GM13977 (cell line): ENCODE measurements at regions not wholly inside any gene's neighbourhood (a gene's known extent, or its start where the extent isn't known, plus 50 kb on each side); places are given as distances from the start of the nearest gene placed in this dataset.

Experiments
- DNase-seq: peaks from one replicate; pipeline ENCODE4 v3.0.0; 2012; ENCODE audit warnings: low spot score
- CTCF ChIP-seq: IDR thresholded peaks from 2 replicates; pipeline ENCODE4 v1.5.1; 2012; ENCODE audit warnings: mild to moderate bottlenecking, control low read depth; ENCODE audit not compliant: insufficient read depth; ENCODE audit errors: extremely low read depth, missing control alignments
- in situ Hi-C: fragments of 300-500 bp; cut with MboI; formaldehyde crosslinking; loops from one replicate; pipeline ENCODE4 v1.12.0; 2022; ENCODE audit warnings: low sequenced_read_pairs, low pct_unique_long_range_greater_than_20kb, mixed read lengths, inconsistent platforms; ENCODE audit not compliant: unreplicated experiment

GRCh38 chr18:29588446-29589100, 1411.6 kb upstream of the CDH2 start:
- no peak for DNase-seq
- in situ Hi-C loops, result no loop called here
- no peak for TF ChIP-seq CTCF

- no peak for TF ChIP-seq CTCF
- in situ Hi-C loops, result no loop called here
- no peak for DNase-seq
These were observed 1409.3 kb upstream of the CDH2 start for GRCh38 chr18:29586210-29586609.

GRCh38 chr18:29560270-29560669, 1383.3 kb upstream of the CDH2 start:
- TF ChIP-seq CTCF, result no peak
- peak; percentile 5 for DNase-seq
- in situ Hi-C loops, result no loop called here

GRCh38 chr18:29556070-29556469, 1379.1 kb upstream of the CDH2 start:
- DNase-seq, result no peak
- in situ Hi-C loops, result no loop called here
- no peak for TF ChIP-seq CTCF

GRCh38 chr18:29549759-29550158, 1372.8 kb upstream of the CDH2 start:
- in situ Hi-C loops, result no loop called here

GRCh38 chr18:29547626-29548025, 1370.7 kb upstream of the CDH2 start:
- no peak for TF ChIP-seq CTCF
- DNase-seq, result no peak
- in situ Hi-C loops, result no loop called here

More at GRCh38 chr18:29549759-29550158, 1372.8 kb upstream of the CDH2 start:
- DNase-seq, result no peak
- no peak for TF ChIP-seq CTCF
